Kidney (tissue), 13 donors: ENCODE measurements at regions not wholly inside any gene's neighbourhood (a gene's known extent, or its start where the extent isn't known, plus 50 kb on each side); places are given as distances from the start of the nearest gene placed in this dataset.

ENCODE experiments used
- DNase-seq, 5 donors: peaks; one replicate each; pipeline ENCODE4 v3.0.0-alpha.2; 2013 to 2020
- FAIRE-seq: peaks from 2 replicates; lab custom pipeline; 2012; peaks lifted over from hg19 to GRCh38; lab: Jason Lieb, UNC
- H3K27ac ChIP-seq, 2 donors: one replicate each; pipeline ENCODE4 v1.7.0; 2013; ENCODE audit warnings: low read depth in 2 of 2, low read length in 2 of 2, inconsistent platforms in 1 of 2
- H3K27me3 ChIP-seq: one replicate; pipeline ENCODE4 v1.7.1; 2013; ENCODE audit warnings: low read length, inconsistent platforms; ENCODE audit not compliant: control insufficient read depth, insufficient read depth
- H3K36me3 ChIP-seq, 3 donors: one replicate each; pipeline versions ENCODE4 v1.7.0 to v1.7.1; 2013; ENCODE audit warnings: low read length in 3 of 3, control low read depth in 1 of 3, inconsistent platforms in 1 of 3; ENCODE audit not compliant: insufficient read depth in 3 of 3, control insufficient read depth in 2 of 3
- H3K4me1 ChIP-seq, 3 donors: one replicate each; pipeline versions ENCODE4 v1.7.0 to v1.7.1; 2013; ENCODE audit warnings: low read length in 3 of 3, inconsistent platforms in 1 of 3, low read depth in 1 of 3; ENCODE audit not compliant: control insufficient read depth in 2 of 3, insufficient read depth in 2 of 3
- H3K4me3 ChIP-seq, 3 donors: one replicate each; pipeline versions ENCODE4 v1.7.0 to v1.8.1; 2013; ENCODE audit warnings: low read length in 3 of 3, control low read depth in 1 of 3, inconsistent platforms in 1 of 3
- H3K9ac ChIP-seq, 3 donors: one replicate each; pipeline versions ENCODE4 v1.7.0 to v1.7.1; 2013; ENCODE audit warnings: low read length in 3 of 3, control low read depth in 1 of 3, inconsistent platforms in 1 of 3
- H3K9me3 ChIP-seq, 3 donors: one replicate each; pipeline versions ENCODE4 v1.7.0 to v1.7.1; 2013; ENCODE audit warnings: low read length in 3 of 3, control low read depth in 1 of 3, inconsistent platforms in 1 of 3; ENCODE audit not compliant: control insufficient read depth in 2 of 3, insufficient read depth in 1 of 3
- CTCF ChIP-seq: IDR thresholded peaks from 3 replicates; pipeline ENCODE4 v1.5.1; 2012; ENCODE audit warnings: mild to moderate bottlenecking, moderate library complexity, borderline replicate concordance; ENCODE audit not compliant: insufficient read depth; ENCODE audit errors: extremely low read depth
- intact Hi-C: fragments of 100-400 bp; cut with DNase I; formaldehyde crosslinking; loops from one replicate; pipeline ENCODE4 v1.11.1; 2022
- donor health status: control.
- donor health status: control.
- donor health status: control.
- donor health status: control.
- donor health status: control.
- donor health status: DM: yes; HTN: yes; CAD: no.
- donor health status: Normal renal cell carcinoma (clear cell type).

GRCh38 chr3:72470904-72471417 is 377.3 kb downstream of the SHQ1 start:
- Histone ChIP-seq H3K9me3 (no peaks in the 10 kb centered on the region), H3K4me1 (no peaks in the 10 kb centered on the region), H3K27me3 (no peaks in the 10 kb centered on the region), H3K36me3 (no peaks in the 10 kb centered on the region), H3K4me3 (no peak overlapping the region), H3K27ac (no peak overlapping the region), H3K9ac (no peak overlapping the region)
- FAIRE-seq, result no peak
- intact Hi-C loops, result no loop called here
- no peak for DNase-seq
- TF ChIP-seq CTCF, result no peak

GRCh38 chr3:72465853-72466252 is 382.4 kb downstream of the SHQ1 start:
- FAIRE-seq (no peak), DNase-seq (no peak)
- Histone ChIP-seq H3K36me3 (no peaks in the 10 kb centered on the region), H3K27ac (no peak overlapping the region), H3K4me1 (no peaks in the 10 kb centered on the region), H3K9ac (no peak overlapping the region), H3K9me3 (no peaks in the 10 kb centered on the region), H3K4me3 (no peak overlapping the region), H3K27me3 (no peaks in the 10 kb centered on the region)
- TF ChIP-seq CTCF, result no peak
- intact Hi-C loops, result no loop called here

- DNase-seq (no peak), FAIRE-seq (no peak)
- H3K27me3 ChIP-seq, result no peaks in the 10 kb centered on the region
- no peak overlapping the region for H3K27ac ChIP-seq
- no peaks in the 10 kb centered on the region for H3K9me3 ChIP-seq
- H3K36me3 ChIP-seq, result no peaks in the 10 kb centered on the region
- TF ChIP-seq CTCF, result no peak
- no peak overlapping the region for H3K9ac ChIP-seq
- H3K4me3 ChIP-seq, result no peak overlapping the region
- no peaks in the 10 kb centered on the region for H3K4me1 ChIP-seq
- intact Hi-C loops, result no loop called here
Observed at GRCh38 chr3:72463083-72463482, 385.2 kb downstream of the SHQ1 start.

GRCh38 chr3:72462595-72463011 is 385.6 kb downstream of the SHQ1 start:
- no peak overlapping the region for H3K27ac ChIP-seq
- H3K4me3 ChIP-seq, result no peak overlapping the region
- no peaks in the 10 kb centered on the region for H3K9me3 ChIP-seq
- TF ChIP-seq CTCF, result no peak
- no peak overlapping the region for H3K9ac ChIP-seq
- H3K27me3 ChIP-seq, result no peaks in the 10 kb centered on the region
- no peaks in the 10 kb centered on the region for H3K36me3 ChIP-seq
- H3K4me1 ChIP-seq, result no peaks in the 10 kb centered on the region
- no peak for FAIRE-seq
- intact Hi-C loops, result no loop called here
- peak in 3 of 5 donors; percentile 55 to 83 (median 67) for DNase-seq
